GM21723 (cell line): ENCODE measurements at regions not wholly inside any gene's neighbourhood (a gene's known extent, or its start where the extent isn't known, plus 50 kb on each side); places are given as distances from the start of the nearest gene placed in this dataset.

ENCODE experiments used
- ATAC-seq: cut with Tn5 transposase; IDR thresholded peaks from one replicate; pipeline ENCODE4 v1.9.1; 2021; ENCODE audit warnings: mild to moderate bottlenecking, moderate library complexity; ENCODE audit not compliant: unreplicated experiment

GRCh38 chr12:75908961-75909605, 122.5 kb downstream of the PHLDA1 start:
- no peak for ATAC-seq

GRCh38 chr12:75905922-75906321, 125.7 kb downstream of the PHLDA1 start:
- no peak for ATAC-seq

- ATAC-seq, result no peak
Measured at GRCh38 chr12:75900781-75901254, 130.8 kb downstream of the PHLDA1 start.

- ATAC-seq, result no peak
Measured at GRCh38 chr12:75900226-75900625, 131.3 kb downstream of the PHLDA1 start.

GRCh38 chr12:75894965-75895754, 136.4 kb downstream of the PHLDA1 start:
- ATAC-seq, result no peak

GRCh38 chr12:75893765-75894164, 137.8 kb downstream of the PHLDA1 start:
- no peak for ATAC-seq

GRCh38 chr12:75892731-75893408, 138.7 kb downstream of the PHLDA1 start:
- ATAC-seq, result no peak

- no peak for ATAC-seq
Measured at GRCh38 chr12:75891072-75891471, 140.5 kb downstream of the PHLDA1 start.

GRCh38 chr12:75890660-75891059, 140.9 kb downstream of the PHLDA1 start:
- ATAC-seq, result no peak

GRCh38 chr12:75890141-75890540, 141.4 kb downstream of the PHLDA1 start:
- no peak for ATAC-seq

- no peak for ATAC-seq
Measured at GRCh38 chr12:75888874-75889613, 142.5 kb downstream of the PHLDA1 start.

GRCh38 chr12:75888399-75888798, 143.2 kb downstream of the PHLDA1 start:
- ATAC-seq, result no peak

- ATAC-seq, result no peak
Measured at GRCh38 chr12:75887979-75888378, 143.6 kb downstream of the PHLDA1 start.

GRCh38 chr12:75884465-75884985, 147.1 kb downstream of the PHLDA1 start:
- no peak for ATAC-seq

- no peak for ATAC-seq
Measured at GRCh38 chr12:75883241-75883640, 148.3 kb downstream of the PHLDA1 start.

- no peak for ATAC-seq
Measured at GRCh38 chr12:75882421-75882820, 149.2 kb downstream of the PHLDA1 start.

GRCh38 chr12:75881920-75882319, 149.7 kb downstream of the PHLDA1 start:
- ATAC-seq, result no peak

- ATAC-seq, result no peak
Measured at GRCh38 chr12:75877763-75878621, 153.6 kb downstream of the PHLDA1 start.

GRCh38 chr12:75876832-75877762, 154.5 kb downstream of the PHLDA1 start:
- ATAC-seq, result no peak
